ENCODE measurements at regions not wholly inside any gene's neighbourhood (a gene's known extent, or its start where the extent isn't known, plus 50 kb on each side); places are given as distances from the start of the nearest gene placed in this dataset.
"Not testable (repeated sequence)": the region's sequence is repeated elsewhere in the genome, so short reads cannot be mapped to it uniquely, and the experiment has no call there.

- DNase-seq (ENCODE audit: low spot score) = no peak
Measured at GRCh38 chr1:214861615-214862014, 220.9 kb upstream of the KCNK2 start.

GRCh38 chr1:214862421-214862820 is 220.1 kb upstream of the KCNK2 start:
- DNase-seq (ENCODE audit: low spot score) = no peak

- no peak for DNase-seq (ENCODE audit: low spot score)
Measured at GRCh38 chr1:214864896-214865688, 217.4 kb upstream of the KCNK2 start.

- not testable (repeated sequence) for DNase-seq (ENCODE audit: low spot score)
Measured at GRCh38 chr1:214870426-214870825, 212.1 kb upstream of the KCNK2 start.

DNA sequence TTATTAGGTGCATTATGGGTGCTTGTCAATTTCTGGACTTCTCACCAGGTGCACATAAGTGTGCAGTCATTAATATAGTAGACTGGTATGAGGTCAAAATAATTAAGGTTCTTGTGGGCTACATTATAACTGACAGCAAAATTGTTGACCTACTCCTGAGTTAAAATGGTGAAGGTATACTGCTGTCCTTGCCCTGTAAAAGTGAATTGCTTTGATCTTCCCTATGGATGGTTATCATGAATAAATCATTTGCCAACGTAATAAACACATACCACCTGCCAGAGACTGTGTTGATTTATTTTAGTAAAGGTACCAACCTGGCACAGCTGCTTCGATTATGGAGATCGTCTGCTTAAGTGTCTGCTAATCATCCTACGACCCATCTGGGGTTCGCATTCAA is 201.6 kb upstream of the KCNK2 start:
- no peak for DNase-seq (ENCODE audit: low spot score)

- no peak for DNase-seq (ENCODE audit: low spot score)
Measured at GRCh38 chr1:214882616-214883015, 199.9 kb upstream of the KCNK2 start.

GRCh38 chr1:214895011-214895600 is 187.4 kb upstream of the KCNK2 start:
- no peak for DNase-seq (ENCODE audit: low spot score)

- no peak for DNase-seq (ENCODE audit: low spot score)
Measured at GRCh38 chr1:214896921-214897320, 185.6 kb upstream of the KCNK2 start.

DNA sequence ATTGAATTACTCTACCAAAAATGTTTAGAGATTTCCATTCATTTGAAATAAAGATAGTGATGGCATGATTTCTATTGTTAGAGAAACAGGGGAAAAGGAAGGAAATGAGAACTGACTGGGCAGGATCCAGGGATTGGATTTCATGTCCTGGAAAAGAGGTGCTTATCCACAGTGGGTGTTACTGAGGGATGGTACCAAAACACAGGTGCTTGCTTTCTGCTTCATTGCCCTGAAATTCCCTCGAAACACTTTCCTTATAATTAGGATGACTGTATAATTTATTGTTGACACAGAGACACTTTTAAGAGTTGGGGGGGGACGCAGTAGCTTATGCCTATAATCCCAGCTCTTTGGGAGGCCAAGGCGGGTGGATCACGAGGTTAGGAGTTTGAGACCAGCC is 185.0 kb upstream of the KCNK2 start:
- no peak for DNase-seq (ENCODE audit: low spot score)

DNA sequence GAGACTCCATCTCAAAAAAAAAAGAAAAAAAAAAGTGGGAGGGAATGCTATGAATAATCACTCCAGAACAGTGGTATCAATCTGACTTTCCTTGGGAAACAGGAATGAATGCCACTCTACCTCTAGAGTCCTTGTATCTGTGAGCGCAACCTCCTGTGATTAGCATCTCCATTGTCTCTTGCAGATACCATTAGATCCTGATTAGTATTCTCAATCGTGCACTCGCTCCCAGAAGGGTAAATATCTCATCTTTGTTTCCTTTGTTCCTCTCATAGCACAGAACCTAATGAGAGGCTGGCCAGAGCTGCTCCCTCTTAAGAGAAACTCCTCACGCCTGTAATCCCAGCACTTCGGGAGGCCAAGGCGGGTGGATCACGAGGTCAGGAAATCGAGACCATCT is 184.4 kb upstream of the KCNK2 start:
- DNase-seq (ENCODE audit: low spot score) = no peak

DNA sequence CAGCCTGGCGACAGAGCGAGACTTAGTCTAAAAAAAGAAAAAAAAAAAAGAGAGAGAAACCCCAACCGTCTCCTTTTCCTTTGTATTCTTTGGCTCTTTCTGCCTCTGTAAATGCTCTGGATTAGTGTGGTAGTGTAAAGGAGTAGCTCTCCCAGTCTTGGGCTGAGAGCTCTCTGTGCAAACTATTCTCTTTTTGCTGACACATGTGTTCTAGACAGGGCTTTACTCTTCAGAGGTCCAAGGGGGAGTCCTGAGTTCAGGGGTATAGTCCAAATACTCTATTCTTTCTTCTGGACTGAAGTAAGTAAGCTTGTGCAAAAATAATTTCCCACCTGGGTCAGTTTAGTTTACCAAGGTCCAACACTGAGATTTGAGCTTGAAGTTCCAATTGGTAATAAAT is 183.8 kb upstream of the KCNK2 start:
- no peak for DNase-seq (ENCODE audit: low spot score)

DNA sequence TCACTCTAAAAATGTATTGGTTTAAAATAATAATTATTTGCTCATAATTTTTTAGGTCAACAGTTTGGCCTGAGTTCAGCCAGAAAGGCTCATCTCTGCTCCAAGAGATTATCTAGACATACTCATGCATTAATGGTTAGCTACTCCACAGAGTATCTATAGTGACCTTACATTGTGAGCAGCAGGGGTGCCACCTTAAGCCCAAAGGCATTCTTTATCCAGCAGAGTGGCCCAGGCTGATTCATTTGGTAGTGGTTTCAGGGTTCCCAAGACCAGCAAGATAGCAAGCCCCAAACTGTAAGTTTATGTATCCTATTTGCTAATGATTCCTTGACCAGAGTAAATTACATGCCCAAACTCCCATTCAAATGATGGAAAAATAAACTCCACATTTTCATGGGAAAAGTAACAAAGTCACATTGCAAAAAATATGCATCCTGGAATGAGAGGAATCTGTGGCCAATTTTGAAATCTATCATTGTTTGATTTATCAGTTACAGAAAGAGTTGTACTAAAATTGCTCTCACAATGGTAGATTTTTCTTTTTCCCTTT is 182.6 kb upstream of the KCNK2 start:
- no peak for DNase-seq (ENCODE audit: low spot score)

DNA sequence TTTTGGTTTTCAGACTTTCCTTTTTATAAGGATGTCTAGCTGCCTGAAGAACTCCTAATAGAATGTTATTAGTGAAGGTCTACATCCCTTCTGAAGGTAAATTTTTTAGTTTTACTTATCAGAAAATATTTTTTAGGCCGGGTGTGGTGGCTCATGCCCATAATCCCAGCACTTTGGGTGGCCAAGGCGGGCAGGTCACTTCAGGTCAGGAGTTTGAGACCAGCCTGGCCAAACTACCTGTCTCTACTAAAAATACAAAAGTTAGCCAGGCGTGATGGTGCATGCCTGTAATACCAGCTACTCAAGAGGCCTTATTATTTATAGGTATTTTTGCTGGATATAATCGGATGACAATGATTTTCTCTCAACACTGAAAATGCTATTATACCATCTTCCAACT is 181.9 kb upstream of the KCNK2 start:
- DNase-seq (ENCODE audit: low spot score) = no peak

DNA sequence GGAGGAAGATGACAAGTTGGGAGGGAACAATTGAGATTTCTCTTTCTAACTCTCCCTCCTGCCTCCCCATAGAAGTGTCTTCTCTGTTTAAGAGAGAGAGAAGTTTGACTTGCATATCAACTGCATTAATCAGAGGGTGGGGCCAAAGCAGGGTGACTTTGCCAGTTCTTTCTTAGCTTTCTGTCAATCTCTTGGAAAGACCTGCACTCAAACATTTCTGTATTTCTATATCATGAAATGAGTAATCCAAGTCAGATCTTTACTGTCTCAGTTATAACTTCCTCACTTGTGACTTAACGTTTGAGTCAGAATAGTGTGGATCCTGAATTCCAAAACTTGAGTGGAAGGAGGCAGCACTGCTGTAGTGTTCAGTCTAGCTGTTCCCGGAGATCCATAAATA is 180.8 kb upstream of the KCNK2 start:
- DNase-seq (ENCODE audit: low spot score) = no peak

- DNase-seq (ENCODE audit: low spot score) = no peak
Measured at GRCh38 chr1:214902636-214903320, 179.8 kb upstream of the KCNK2 start.

GRCh38 chr1:214912127-214912526 is 170.4 kb upstream of the KCNK2 start:
- DNase-seq (ENCODE audit: low spot score) = no peak

DNA sequence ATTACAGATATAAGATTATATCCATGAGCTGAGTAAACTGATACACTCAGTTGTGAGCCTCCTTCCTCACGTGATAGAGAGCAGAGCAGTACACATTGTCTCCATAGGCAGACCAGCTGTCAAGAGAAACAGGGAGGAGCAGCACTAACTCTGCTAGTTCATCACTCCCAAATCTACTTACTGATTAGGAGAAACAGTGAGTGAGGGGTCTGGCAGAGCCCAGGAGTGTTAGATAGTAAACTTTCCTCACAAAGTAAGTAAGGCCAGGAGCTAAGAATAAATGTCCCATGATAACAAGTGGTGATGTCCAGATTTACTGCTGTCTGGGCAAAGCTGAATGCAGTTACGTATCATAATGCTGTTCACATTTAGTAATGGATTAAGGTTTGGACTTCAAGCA is 168.6 kb upstream of the KCNK2 start:
- no peak for DNase-seq (ENCODE audit: low spot score)

- DNase-seq (ENCODE audit: low spot score) = no peak
Measured at GRCh38 chr1:214917081-214917635, 165.4 kb upstream of the KCNK2 start.

- no peak for DNase-seq (ENCODE audit: low spot score)
Measured at GRCh38 chr1:214918745-214919144, 163.8 kb upstream of the KCNK2 start.

DNA sequence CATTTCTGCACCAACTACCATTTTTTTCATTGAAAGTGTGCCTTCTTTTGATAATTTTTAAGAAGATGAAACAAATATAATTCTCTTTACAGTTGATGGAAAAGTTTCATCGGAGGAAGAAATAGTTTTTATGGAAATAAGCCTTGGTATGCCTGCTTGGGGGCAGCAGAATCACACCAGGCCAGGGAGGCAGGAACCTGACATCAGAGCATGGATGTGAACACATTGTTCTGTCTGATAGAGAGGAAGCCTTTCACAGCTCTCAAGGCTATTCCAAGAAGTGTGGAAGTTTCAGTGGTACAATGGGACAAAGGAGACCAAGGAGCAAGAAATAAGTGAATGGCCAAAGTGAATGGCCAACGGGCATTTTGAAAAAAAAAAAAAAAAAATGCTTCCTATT is 162.2 kb upstream of the KCNK2 start:
- DNase-seq (ENCODE audit: low spot score) = no peak

DNA sequence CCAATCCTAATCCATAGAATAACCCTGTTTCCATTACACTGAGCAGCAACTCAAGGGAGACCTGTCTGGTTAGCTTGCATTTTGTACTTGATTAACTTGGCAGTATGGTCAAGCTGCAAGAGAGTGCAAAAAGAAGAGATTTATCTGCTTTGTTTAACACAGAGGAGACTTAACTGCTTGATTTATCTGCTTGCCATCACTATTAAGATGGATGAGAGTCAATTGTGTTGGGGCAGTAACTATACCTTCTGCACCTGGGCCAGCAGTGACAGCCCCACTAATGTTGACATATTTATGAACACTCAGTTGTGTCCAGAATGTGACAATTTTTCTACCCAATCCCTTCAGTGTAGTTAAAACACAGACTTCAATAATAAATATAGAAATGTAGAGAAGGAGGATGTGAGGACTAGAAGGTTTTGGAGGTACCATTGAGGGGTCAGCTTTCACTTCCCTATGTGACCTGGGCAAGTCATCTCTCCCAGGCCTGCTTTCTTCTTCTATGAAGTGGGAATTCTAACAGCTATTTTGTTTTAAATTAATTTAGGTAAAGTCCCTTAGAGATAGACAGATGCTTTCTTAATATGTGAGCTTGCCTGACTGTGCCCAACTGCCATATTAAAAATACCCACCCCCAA is 159.1 kb upstream of the KCNK2 start:
- no peak for DNase-seq (ENCODE audit: low spot score)

- no peak for DNase-seq (ENCODE audit: low spot score)
Measured at GRCh38 chr1:214927796-214928195, 154.7 kb upstream of the KCNK2 start.

Measured in putamen (tissue), 1 donor.